Fibroblast of lung (primary cell): ENCODE measurements at regions not wholly inside any gene's neighbourhood (a gene's known extent, or its start where the extent isn't known, plus 50 kb on each side); places are given as distances from the start of the nearest gene placed in this dataset.
"Not testable (repeated sequence)": the region's sequence is repeated elsewhere in the genome, so short reads cannot be mapped to it uniquely, and the experiment has no call there.

Experiments used
- DNase-seq, 2 donors: peaks; one replicate each; pipeline versions ENCODE4 v3.0.0 to v3.0.0-alpha.2; 2010; ENCODE audit warnings: low read depth in 2 of 2
- H2AFZ ChIP-seq: 2 replicates; pipeline ENCODE4 v1.5.1; 2012; ENCODE audit warnings: low read length, control low read depth, inconsistent platforms
- H3K27ac ChIP-seq: 2 replicates; pipeline ENCODE4 v1.5.1; 2011; ENCODE audit warnings: low read length, control low read depth; ENCODE audit not compliant: insufficient read depth
- H3K27me3 ChIP-seq: 2 replicates; pipeline ENCODE4 v1.5.1; 2011; ENCODE audit warnings: mild to moderate bottlenecking, low read length; ENCODE audit not compliant: control insufficient read depth, insufficient read depth
- H3K36me3 ChIP-seq: 2 replicates; pipeline ENCODE4 v1.5.1; 2011; ENCODE audit warnings: low read length; ENCODE audit not compliant: control insufficient read depth, insufficient read depth
- H3K4me1 ChIP-seq: 2 replicates; pipeline ENCODE4 v1.5.1; 2011; ENCODE audit warnings: low read length; ENCODE audit not compliant: control insufficient read depth, insufficient read depth; ENCODE audit errors: extremely low read depth
- H3K4me2 ChIP-seq: 2 replicates; pipeline ENCODE4 v1.5.1; 2011; ENCODE audit warnings: low read length, control low read depth; ENCODE audit not compliant: insufficient read depth; ENCODE audit errors: extremely low read depth
- H3K4me3 ChIP-seq, 4 experiments: fragments of 200-600 bp in 1 of 4; sonication (generic) in 1 of 4; replicated peaks in 1 of 4; 2 replicates each; pipeline ENCODE4 v1.5.1; 2011 to 2016; ENCODE audit warnings: low read length in 4 of 4, low read depth in 3 of 4, mild to moderate bottlenecking in 3 of 4, control low read depth in 2 of 4, inconsistent platforms in 1 of 4, mixed read lengths in 1 of 4; ENCODE audit not compliant: insufficient read depth in 1 of 4; ENCODE audit errors: control extremely low read depth in 1 of 4
- H3K79me2 ChIP-seq: 2 replicates; pipeline ENCODE4 v1.5.1; 2012; ENCODE audit warnings: mild to moderate bottlenecking, low read length, inconsistent platforms; ENCODE audit not compliant: control insufficient read depth, insufficient read depth
- H3K9ac ChIP-seq: 2 replicates; pipeline ENCODE4 v1.5.1; 2011; ENCODE audit warnings: mild to moderate bottlenecking, low read length, control low read depth; ENCODE audit not compliant: insufficient read depth
- H3K9me3 ChIP-seq: 2 replicates; pipeline ENCODE4 v1.5.1; 2012; ENCODE audit warnings: low read depth, low read length; ENCODE audit not compliant: control insufficient read depth, insufficient read depth
- H4K20me1 ChIP-seq: 2 replicates; pipeline ENCODE4 v1.5.1; 2011; ENCODE audit warnings: low read length; ENCODE audit not compliant: control insufficient read depth, insufficient read depth; ENCODE audit errors: extremely low read depth
- CTCF ChIP-seq, 2 donors: IDR thresholded peaks in 1 of 2; conservative IDR thresholded peaks in 1 of 2; 1 replicate in 1 of 2; 2 replicates in 1 of 2; pipeline ENCODE4 v1.5.1; 2011 to 2012; ENCODE audit warnings: low read length in 2 of 2, control low read depth in 1 of 2, inconsistent platforms in 1 of 2, low read depth in 1 of 2, mild to moderate bottlenecking in 1 of 2
- EZH2 ChIP-seq: IDR thresholded peaks from 2 replicates; pipeline ENCODE4 v1.5.1; 2012; ENCODE audit warnings: low read length, control low read depth, mild to moderate bottlenecking; ENCODE audit errors: missing control alignments

- Histone ChIP-seq H4K20me1 (no peaks in the 10 kb centered on the region), H3K9me3 (no peaks in the 10 kb centered on the region), H3K27ac (no peak overlapping the region), H3K36me3 (no peaks in the 10 kb centered on the region), H3K79me2 (no peaks in the 10 kb centered on the region), H3K4me1 (no peaks in the 10 kb centered on the region), H3K27me3 (no peaks in the 10 kb centered on the region), H3K4me3 (no peak overlapping the region), H3K9ac (no peak overlapping the region), H3K4me2 (no peak overlapping the region), H2AFZ (no peak overlapping the region)
- TF ChIP-seq CTCF (conservative IDR thresholded peaks at IDR 0.05 in 1 of 2, IDR thresholded peaks at IDR 0.05 in 1 of 2; ENCODE audit: low read depth in 1 of 2, low read length in 2 of 2) (no peak), EZH2 (no peak)
- DNase-seq = peak; percentile 65 to 87
Observed at GRCh38 chr1:101592845-101593244, 356.0 kb downstream of the S1PR1 start.

- Histone ChIP-seq H3K36me3 (no peaks in the 10 kb centered on the region), H2AFZ (no peak overlapping the region), H4K20me1 (no peaks in the 10 kb centered on the region), H3K27ac (no peak overlapping the region), H3K79me2 (no peaks in the 10 kb centered on the region), H3K9me3 (no peaks in the 10 kb centered on the region), H3K27me3 (no peaks in the 10 kb centered on the region), H3K4me2 (no peak overlapping the region), H3K9ac (no peak overlapping the region), H3K4me3 (no peak overlapping the region), H3K4me1 (no peaks in the 10 kb centered on the region)
- DNase-seq = peak in 1 of 2 donors; percentile 9
- TF ChIP-seq CTCF (conservative IDR thresholded peaks at IDR 0.05 in 1 of 2, IDR thresholded peaks at IDR 0.05 in 1 of 2; ENCODE audit: low read depth in 1 of 2, low read length in 2 of 2) (no peak), EZH2 (no peak)
Observed at GRCh38 chr1:101595881-101596374, 359.1 kb downstream of the S1PR1 start.

- not testable (repeated sequence) for DNase-seq, H3K79me2 ChIP-seq, H2AFZ ChIP-seq, H3K9me3 ChIP-seq, H3K4me2 ChIP-seq, H3K4me3 ChIP-seq, H3K27me3 ChIP-seq, H3K27ac ChIP-seq, H3K36me3 ChIP-seq, H3K9ac ChIP-seq, H3K4me1 ChIP-seq, H4K20me1 ChIP-seq
Observed at GRCh38 chr1:101600615-101601014, 363.8 kb downstream of the S1PR1 start.
